Colonic mucosa (tissue), 4 donors: ENCODE measurements at regions not wholly inside any gene's neighbourhood (a gene's known extent, or its start where the extent isn't known, plus 50 kb on each side); places are given as distances from the start of the nearest gene placed in this dataset.

Source experiments
- DNase-seq: peaks from one replicate; pipeline ENCODE4 v3.0.0-alpha.2; 2020
- H3K27ac ChIP-seq: fragments of 200-600 bp; one replicate; pipeline ENCODE4 v1.8.0; 2021
- H3K27me3 ChIP-seq: fragments of 200-600 bp; one replicate; pipeline ENCODE4 v1.8.0; 2021
- H3K36me3 ChIP-seq: fragments of 200-600 bp; one replicate; pipeline ENCODE4 v1.8.0; 2021
- H3K4me1 ChIP-seq: fragments of 200-600 bp; one replicate; pipeline ENCODE4 v1.8.0; 2021; ENCODE audit warnings: mild to moderate bottlenecking
- H3K4me3 ChIP-seq: fragments of 200-600 bp; one replicate; pipeline ENCODE4 v1.8.0; 2021
- H3K9ac ChIP-seq, 2 donors: one replicate each; pipeline ENCODE4 v1.7.0; 2013; ENCODE audit warnings: control low read depth in 2 of 2, low read depth in 2 of 2, low read length in 2 of 2
- H3K9me3 ChIP-seq: fragments of 200-600 bp; one replicate; pipeline ENCODE4 v1.8.0; 2021
- CTCF ChIP-seq: fragments of 200-600 bp; IDR thresholded peaks from one replicate; pipeline ENCODE4 v1.8.0; 2022; ENCODE audit warnings: antibody characterized with exemption, mild to moderate bottlenecking
- intact Hi-C: fragments of 100-400 bp; cut with DNase I; formaldehyde crosslinking; loops from one replicate; pipeline ENCODE4 v1.14.1; 2022
- donor health status: healthy.
- donor health status: DM: no; HTN: no; CAD: no.
- donor health status: DM: no; HTN: no; CAD: no.

GRCh38 chr2:187640926-187641510 lies 86.8 kb upstream of the TFPI start:
- H3K4me3 ChIP-seq = no peak overlapping the region
- no peak overlapping the region for H3K27ac ChIP-seq
- no peaks in the 10 kb centered on the region for H3K4me1 ChIP-seq
- DNase-seq = no peak
- no peaks in the 10 kb centered on the region for H3K27me3 ChIP-seq
- no peaks in the 10 kb centered on the region for H3K36me3 ChIP-seq
- no peaks in the 10 kb centered on the region for H3K9me3 ChIP-seq
- intact Hi-C loops = no loop called here
- TF ChIP-seq CTCF = no peak
- no peak overlapping the region for H3K9ac ChIP-seq

- TF ChIP-seq CTCF = no peak
- no peak overlapping the region for H3K9ac ChIP-seq
- no peak overlapping the region for H3K27ac ChIP-seq
- DNase-seq = no peak
- no peaks in the 10 kb centered on the region for H3K9me3 ChIP-seq
- H3K4me3 ChIP-seq = no peak overlapping the region
- no peaks in the 10 kb centered on the region for H3K36me3 ChIP-seq
- H3K27me3 ChIP-seq = no peaks in the 10 kb centered on the region
- H3K4me1 ChIP-seq = no peaks in the 10 kb centered on the region
- intact Hi-C loops = no loop called here
Observed at GRCh38 chr2:187642498-187642897, 88.3 kb upstream of the TFPI start.

- no peak for TF ChIP-seq CTCF
- H3K4me3 ChIP-seq = no peak overlapping the region
- H3K9me3 ChIP-seq = no peaks in the 10 kb centered on the region
- no peaks in the 10 kb centered on the region for H3K36me3 ChIP-seq
- H3K4me1 ChIP-seq = no peaks in the 10 kb centered on the region
- H3K27ac ChIP-seq = no peak overlapping the region
- no peaks in the 10 kb centered on the region for H3K27me3 ChIP-seq
- intact Hi-C loops = no loop called here
- DNase-seq = no peak
- no peak overlapping the region for H3K9ac ChIP-seq
Observed at GRCh38 chr2:187644486-187644885, 90.3 kb upstream of the TFPI start.

DNA sequence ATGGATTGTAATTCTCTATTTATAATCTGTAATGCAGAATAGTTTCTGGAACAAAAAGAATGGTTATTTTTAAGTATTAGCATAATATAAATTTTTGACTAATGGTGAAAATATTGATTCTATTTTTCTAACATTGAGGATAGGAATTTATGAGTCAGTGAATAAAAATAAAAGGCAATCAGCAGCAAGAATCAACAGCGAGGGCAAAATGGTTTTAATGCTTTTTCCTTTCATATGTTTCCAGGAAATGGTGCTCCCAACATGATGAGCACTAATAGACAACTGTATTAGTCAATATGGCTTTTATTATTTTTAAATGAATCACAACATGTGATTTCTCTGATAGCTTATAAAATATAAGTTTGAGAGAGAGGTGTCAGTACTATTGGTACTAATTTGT lies 90.7 kb upstream of the TFPI start:
- TF ChIP-seq CTCF = no peak
- no peaks in the 10 kb centered on the region for H3K9me3 ChIP-seq
- no peak overlapping the region for H3K27ac ChIP-seq
- intact Hi-C loops = no loop called here
- no peaks in the 10 kb centered on the region for H3K27me3 ChIP-seq
- no peaks in the 10 kb centered on the region for H3K4me1 ChIP-seq
- no peak for DNase-seq
- H3K4me3 ChIP-seq = no peak overlapping the region
- no peaks in the 10 kb centered on the region for H3K36me3 ChIP-seq
- no peak overlapping the region for H3K9ac ChIP-seq

GRCh38 chr2:187646556-187646955 lies 92.3 kb upstream of the TFPI start:
- H3K4me3 ChIP-seq = no peak overlapping the region
- intact Hi-C loops = no loop called here
- H3K36me3 ChIP-seq = no peaks in the 10 kb centered on the region
- no peak for DNase-seq
- H3K27ac ChIP-seq = no peak overlapping the region
- H3K4me1 ChIP-seq = no peaks in the 10 kb centered on the region
- no peaks in the 10 kb centered on the region for H3K9me3 ChIP-seq
- no peak for TF ChIP-seq CTCF
- no peak overlapping the region for H3K9ac ChIP-seq
- H3K27me3 ChIP-seq = no peaks in the 10 kb centered on the region

- Histone ChIP-seq H3K9me3 (no peaks in the 10 kb centered on the region), H3K36me3 (no peaks in the 10 kb centered on the region), H3K4me3 (no peak overlapping the region), H3K27me3 (no peaks in the 10 kb centered on the region), H3K27ac (no peak overlapping the region), H3K4me1 (no peaks in the 10 kb centered on the region), H3K9ac (no peak overlapping the region)
- no peak for TF ChIP-seq CTCF
- DNase-seq = no peak
- intact Hi-C loops = no loop called here
Observed at GRCh38 chr2:187654535-187654934, 100.3 kb upstream of the TFPI start.
